Neural cell (in vitro differentiated cells): ENCODE measurements at regions not wholly inside any gene's neighbourhood (a gene's known extent, or its start where the extent isn't known, plus 50 kb on each side); places are given as distances from the start of the nearest gene placed in this dataset.

Experiments
- EP300 ChIP-seq: fragments of 450-650 bp; conservative IDR thresholded peaks from 2 replicates; pipeline ENCODE4 v1.6.1; 2014; ENCODE audit warnings: antibody characterized with exemption, mild to moderate bottlenecking, moderate library complexity; ENCODE audit not compliant: poor library complexity, severe bottlenecking
- EZH2 ChIP-seq: fragments of 200-600, 300-800 bp; shearing (Covaris generic), sonication (generic); IDR thresholded peaks from 2 replicates; pipeline ENCODE4 v1.6.1; 2014; ENCODE audit warnings: antibody characterized with exemption, low read length, borderline replicate concordance, mild to moderate bottlenecking; ENCODE audit not compliant: insufficient read depth, poor library complexity, severe bottlenecking
- MXI1 ChIP-seq: fragments of 450-650 bp; conservative IDR thresholded peaks from 2 replicates; pipeline ENCODE4 v1.6.1; 2014; ENCODE audit warnings: antibody characterized with exemption, mild to moderate bottlenecking; ENCODE audit not compliant: poor library complexity, severe bottlenecking
- POLR2AphosphoS5 ChIP-seq: IDR thresholded peaks from 2 replicates; pipeline ENCODE4 v1.6.1; 2012
- RAD21 ChIP-seq: fragments of 450-650 bp; conservative IDR thresholded peaks from 2 replicates; pipeline ENCODE4 v1.6.1; 2014; ENCODE audit warnings: antibody characterized with exemption, mild to moderate bottlenecking, moderate library complexity
- REST ChIP-seq: IDR thresholded peaks from 2 replicates; pipeline ENCODE4 v1.6.1; 2012; ENCODE audit warnings: borderline replicate concordance
- SMC3 ChIP-seq: fragments of 450-650 bp; conservative IDR thresholded peaks from 2 replicates; pipeline ENCODE4 v1.6.1; 2014; ENCODE audit warnings: antibody characterized with exemption, mild to moderate bottlenecking, moderate library complexity; ENCODE audit not compliant: poor library complexity
- TAF1 ChIP-seq: IDR thresholded peaks from 2 replicates; pipeline ENCODE4 v1.6.1; 2012; ENCODE audit warnings: low read depth
- TF ChIP-seq, protein P1 (sequence below): fragments of 450-650 bp; IDR thresholded peaks from 2 replicates; pipeline ENCODE4 v1.5.1; 2014; ENCODE audit warnings: antibody characterized with exemption, mild to moderate bottlenecking, moderate library complexity; ENCODE audit not compliant: poor library complexity, severe bottlenecking

DNA sequence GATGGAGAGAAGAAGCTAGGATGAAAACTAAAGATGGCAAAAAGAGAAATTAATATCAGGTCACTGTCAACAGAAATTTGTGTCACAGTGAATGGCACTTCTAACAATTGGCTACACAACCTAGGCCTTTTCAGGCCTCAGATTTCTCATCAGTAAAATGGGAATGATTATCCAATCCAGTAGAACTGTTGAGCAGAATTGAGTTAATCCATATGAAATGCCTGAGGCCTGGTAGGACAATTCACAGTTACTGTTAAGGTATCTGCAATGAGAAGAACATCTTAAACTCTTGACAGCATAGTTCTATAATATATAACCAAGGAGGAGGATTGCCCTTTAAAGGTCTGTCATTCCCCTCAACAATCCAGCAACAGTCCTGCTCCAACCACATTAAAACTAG lies 217.9 kb upstream of the ZNF217 start:
- TF ChIP-seq, protein P1, sequence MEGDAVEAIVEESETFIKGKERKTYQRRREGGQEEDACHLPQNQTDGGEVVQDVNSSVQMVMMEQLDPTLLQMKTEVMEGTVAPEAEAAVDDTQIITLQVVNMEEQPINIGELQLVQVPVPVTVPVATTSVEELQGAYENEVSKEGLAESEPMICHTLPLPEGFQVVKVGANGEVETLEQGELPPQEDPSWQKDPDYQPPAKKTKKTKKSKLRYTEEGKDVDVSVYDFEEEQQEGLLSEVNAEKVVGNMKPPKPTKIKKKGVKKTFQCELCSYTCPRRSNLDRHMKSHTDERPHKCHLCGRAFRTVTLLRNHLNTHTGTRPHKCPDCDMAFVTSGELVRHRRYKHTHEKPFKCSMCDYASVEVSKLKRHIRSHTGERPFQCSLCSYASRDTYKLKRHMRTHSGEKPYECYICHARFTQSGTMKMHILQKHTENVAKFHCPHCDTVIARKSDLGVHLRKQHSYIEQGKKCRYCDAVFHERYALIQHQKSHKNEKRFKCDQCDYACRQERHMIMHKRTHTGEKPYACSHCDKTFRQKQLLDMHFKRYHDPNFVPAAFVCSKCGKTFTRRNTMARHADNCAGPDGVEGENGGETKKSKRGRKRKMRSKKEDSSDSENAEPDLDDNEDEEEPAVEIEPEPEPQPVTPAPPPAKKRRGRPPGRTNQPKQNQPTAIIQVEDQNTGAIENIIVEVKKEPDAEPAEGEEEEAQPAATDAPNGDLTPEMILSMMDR = no peak
- TF ChIP-seq POLR2AphosphoS5 (no peak), EZH2 (no peak), TAF1 (no peak), RAD21 (no peak), EP300 (no peak), SMC3 (no peak), MXI1 (no peak), REST (no peak)
